ENCODE measurements at regions not wholly inside any gene's neighbourhood (a gene's known extent, or its start where the extent isn't known, plus 50 kb on each side); places are given as distances from the start of the nearest gene placed in this dataset.

DNA sequence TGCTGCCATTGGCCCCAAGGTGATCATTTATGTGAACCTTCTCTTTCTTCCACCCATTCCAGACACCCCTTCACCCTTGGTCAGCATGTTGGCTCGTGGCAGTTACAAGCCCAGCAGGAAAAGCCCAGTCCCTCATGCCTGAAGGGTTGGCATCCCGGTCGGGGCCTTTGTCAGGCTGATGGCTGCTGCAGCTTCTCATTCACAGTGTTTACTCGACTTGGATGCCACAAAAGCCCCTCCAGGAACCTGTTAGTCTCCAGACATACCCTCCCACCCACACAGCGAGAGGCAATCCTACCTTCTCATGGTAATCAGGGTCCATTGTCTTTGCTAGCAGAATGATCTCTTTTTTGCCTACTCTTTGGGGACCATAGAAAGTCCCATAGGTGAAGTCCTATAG is 200.8 kb upstream of the PFKP start:
- TF ChIP-seq, protein P1, sequence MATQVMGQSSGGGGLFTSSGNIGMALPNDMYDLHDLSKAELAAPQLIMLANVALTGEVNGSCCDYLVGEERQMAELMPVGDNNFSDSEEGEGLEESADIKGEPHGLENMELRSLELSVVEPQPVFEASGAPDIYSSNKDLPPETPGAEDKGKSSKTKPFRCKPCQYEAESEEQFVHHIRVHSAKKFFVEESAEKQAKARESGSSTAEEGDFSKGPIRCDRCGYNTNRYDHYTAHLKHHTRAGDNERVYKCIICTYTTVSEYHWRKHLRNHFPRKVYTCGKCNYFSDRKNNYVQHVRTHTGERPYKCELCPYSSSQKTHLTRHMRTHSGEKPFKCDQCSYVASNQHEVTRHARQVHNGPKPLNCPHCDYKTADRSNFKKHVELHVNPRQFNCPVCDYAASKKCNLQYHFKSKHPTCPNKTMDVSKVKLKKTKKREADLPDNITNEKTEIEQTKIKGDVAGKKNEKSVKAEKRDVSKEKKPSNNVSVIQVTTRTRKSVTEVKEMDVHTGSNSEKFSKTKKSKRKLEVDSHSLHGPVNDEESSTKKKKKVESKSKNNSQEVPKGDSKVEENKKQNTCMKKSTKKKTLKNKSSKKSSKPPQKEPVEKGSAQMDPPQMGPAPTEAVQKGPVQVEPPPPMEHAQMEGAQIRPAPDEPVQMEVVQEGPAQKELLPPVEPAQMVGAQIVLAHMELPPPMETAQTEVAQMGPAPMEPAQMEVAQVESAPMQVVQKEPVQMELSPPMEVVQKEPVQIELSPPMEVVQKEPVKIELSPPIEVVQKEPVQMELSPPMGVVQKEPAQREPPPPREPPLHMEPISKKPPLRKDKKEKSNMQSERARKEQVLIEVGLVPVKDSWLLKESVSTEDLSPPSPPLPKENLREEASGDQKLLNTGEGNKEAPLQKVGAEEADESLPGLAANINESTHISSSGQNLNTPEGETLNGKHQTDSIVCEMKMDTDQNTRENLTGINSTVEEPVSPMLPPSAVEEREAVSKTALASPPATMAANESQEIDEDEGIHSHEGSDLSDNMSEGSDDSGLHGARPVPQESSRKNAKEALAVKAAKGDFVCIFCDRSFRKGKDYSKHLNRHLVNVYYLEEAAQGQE (IDR thresholded peaks at IDR 0.05): no peak
- TF ChIP-seq YY1 (IDR thresholded peaks at IDR 0.05): no peak
